H1 (cell line): ENCODE measurements at regions not wholly inside any gene's neighbourhood (a gene's known extent, or its start where the extent isn't known, plus 50 kb on each side); places are given as distances from the start of the nearest gene placed in this dataset.

Source experiments
- CTCF ChIA-PET: fragments of 300-600 bp; sonication (Branson Sonifier 250); formaldehyde crosslinking; loops from one replicate; lab custom pipeline; 2021; ENCODE audit not compliant: partially characterized antibody; lab: Charles Lee
- POLR2A ChIA-PET: fragments of 300-600 bp; sonication (Branson Sonifier 250); formaldehyde crosslinking; loops from one replicate; lab custom pipeline; 2021; ENCODE audit warnings: inconsistent platforms; ENCODE audit not compliant: partially characterized antibody; lab: Charles Lee
- DNase-seq, 2 experiments: peaks; one replicate each; pipeline versions ENCODE4 v3.0.0 to v3.0.0-alpha.2; 2010 to 2022; ENCODE audit warnings: low spot score in 2 of 2, low read depth in 1 of 2, mixed read lengths in 1 of 2
- FAIRE-seq: peaks from 2 replicates; lab custom pipeline; 2011; peaks lifted over from hg19 to GRCh38; lab: Jason Lieb, UNC
- H2AFZ ChIP-seq: 2 replicates; pipeline ENCODE4 v1.8.1; 2012; ENCODE audit warnings: low read length, inconsistent platforms
- H2AK5ac ChIP-seq: 2 replicates; pipeline ENCODE4 v1.6.1; 2013; ENCODE audit warnings: low read depth, low read length
- H2BK120ac ChIP-seq: replicated peaks from 2 replicates; pipeline ENCODE3; 2013; ENCODE audit warnings: low read depth, low read length, inconsistent platforms
- H2BK12ac ChIP-seq: 2 replicates; pipeline ENCODE4 v1.6.1; 2013; ENCODE audit warnings: low read depth, low read length
- H2BK15ac ChIP-seq: 2 replicates; pipeline ENCODE4 v1.6.1; 2013; ENCODE audit warnings: low read length
- H2BK20ac ChIP-seq: 2 replicates; pipeline ENCODE4 v1.6.1; 2013; ENCODE audit warnings: low read length
- H2BK5ac ChIP-seq: 2 replicates; pipeline ENCODE4 v1.6.1; 2013; ENCODE audit warnings: low read depth, low read length
- H3K14ac ChIP-seq: 2 replicates; pipeline ENCODE4 v1.6.1; 2013; ENCODE audit warnings: inconsistent platforms; ENCODE audit not compliant: insufficient read length
- H3K18ac ChIP-seq: 2 replicates; pipeline ENCODE4 v1.6.1; 2013; ENCODE audit warnings: low read length; ENCODE audit errors: extremely low read depth
- H3K23ac ChIP-seq: 2 replicates; pipeline ENCODE4 v1.6.1; 2013; ENCODE audit warnings: inconsistent platforms; ENCODE audit not compliant: insufficient read length
- H3K23me2 ChIP-seq: 2 replicates; pipeline ENCODE4 v1.6.1; 2013; ENCODE audit warnings: low read depth, low read length
- H3K27ac ChIP-seq: 2 replicates; pipeline ENCODE4 v1.6.1; 2011; ENCODE audit warnings: low read depth, low read length, inconsistent platforms
- H3K27me3 ChIP-seq, 4 experiments: replicated peaks in 1 of 4; 1 replicate in 1 of 4; 2 replicates in 3 of 4; pipeline versions ENCODE4 v1.6.1 to v1.8.1; 2011 to 2013; ENCODE audit warnings: low read length in 3 of 4, mild to moderate bottlenecking in 3 of 4, inconsistent platforms in 2 of 4, mixed read lengths in 2 of 4, moderate library complexity in 1 of 4; ENCODE audit not compliant: control insufficient read depth in 3 of 4, insufficient read depth in 3 of 4; ENCODE audit errors: extremely low read depth in 1 of 4
- H3K36me3 ChIP-seq, 4 experiments: 2 replicates each; pipeline versions ENCODE4 v1.6.1 to v1.8.1; 2011 to 2013; ENCODE audit warnings: mild to moderate bottlenecking in 4 of 4, low read length in 3 of 4, moderate library complexity in 2 of 4, control low read depth in 1 of 4, inconsistent platforms in 1 of 4; ENCODE audit not compliant: insufficient read depth in 4 of 4, control insufficient read depth in 2 of 4
- H3K4ac ChIP-seq: replicated peaks from 2 replicates; pipeline ENCODE3; 2013; ENCODE audit warnings: low read length, low read depth, mixed read lengths, inconsistent platforms; ENCODE audit not compliant: insufficient read length
- H3K4me1 ChIP-seq, 4 experiments: replicated peaks in 1 of 4; 1 replicate in 1 of 4; 2 replicates in 3 of 4; pipeline versions ENCODE4 v1.6.1 to v1.8.1; 2011 to 2013; ENCODE audit warnings: low read length in 3 of 4, inconsistent platforms in 2 of 4, mixed read lengths in 1 of 4; ENCODE audit not compliant: insufficient read depth in 4 of 4, control insufficient read depth in 3 of 4
- H3K4me2 ChIP-seq, 2 experiments: 2 replicates each; pipeline versions ENCODE4 v1.6.1 to v1.8.1; 2011 to 2013; ENCODE audit warnings: low read depth in 2 of 2, low read length in 2 of 2, control low read depth in 1 of 2, inconsistent platforms in 1 of 2, mild to moderate bottlenecking in 1 of 2; ENCODE audit not compliant: insufficient read depth in 1 of 2
- H3K4me3 ChIP-seq, 4 experiments: fragments of 200-600, 300-600 bp in 1 of 4; sonication (generic), shearing (Covaris generic), sonication (Bioruptor Twin) in 1 of 4; 2 replicates each; pipeline versions ENCODE4 v1.5.1 to v1.8.1; 2011 to 2016; ENCODE audit warnings: low read length in 4 of 4, low read depth in 3 of 4, control low read depth in 2 of 4, inconsistent platforms in 2 of 4, mild to moderate bottlenecking in 2 of 4, mixed read lengths in 1 of 4, moderate library complexity in 1 of 4; ENCODE audit not compliant: insufficient read depth in 2 of 4; ENCODE audit errors: extremely low read depth in 1 of 4
- H3K56ac ChIP-seq: replicated peaks from 2 replicates; pipeline ENCODE3; 2013; ENCODE audit warnings: low read depth, mild to moderate bottlenecking, mixed read lengths, low read length, inconsistent platforms; ENCODE audit not compliant: insufficient read length
- H3K79me1 ChIP-seq: 2 replicates; pipeline ENCODE4 v1.6.1; 2013; ENCODE audit warnings: low read depth, low read length, control low read depth
- H3K79me2 ChIP-seq, 2 experiments: 2 replicates each; pipeline versions ENCODE4 v1.6.1 to v1.8.1; 2012 to 2013; ENCODE audit warnings: low read length in 2 of 2, mild to moderate bottlenecking in 2 of 2, inconsistent platforms in 1 of 2; ENCODE audit not compliant: insufficient read depth in 2 of 2, control insufficient read depth in 1 of 2
- H3K9ac ChIP-seq, 4 experiments: replicated peaks in 1 of 4; 1 replicate in 1 of 4; 2 replicates in 3 of 4; pipeline versions ENCODE4 v1.6.1 to v1.8.1; 2011 to 2013; ENCODE audit warnings: low read depth in 3 of 4, low read length in 3 of 4, control low read depth in 2 of 4, mild to moderate bottlenecking in 2 of 4, moderate library complexity in 2 of 4, inconsistent platforms in 1 of 4; ENCODE audit errors: extremely low read depth in 1 of 4
- H3K9me3 ChIP-seq, 2 experiments: 2 replicates each; pipeline versions ENCODE4 v1.6.1 to v1.8.1; 2012 to 2013; ENCODE audit warnings: mild to moderate bottlenecking in 2 of 2, moderate library complexity in 2 of 2, control low read depth in 1 of 2, inconsistent platforms in 1 of 2, low read depth in 1 of 2, low read length in 1 of 2, mixed read lengths in 1 of 2; ENCODE audit not compliant: insufficient read depth in 2 of 2
- H4K20me1 ChIP-seq, 2 experiments: replicated peaks in 1 of 2; 2 replicates each; pipeline versions ENCODE3 to v1.8.1; 2011 to 2013; ENCODE audit warnings: inconsistent platforms in 2 of 2, low read length in 2 of 2, mild to moderate bottlenecking in 1 of 2; ENCODE audit not compliant: insufficient read depth in 2 of 2, control insufficient read depth in 1 of 2
- H4K5ac ChIP-seq: 2 replicates; pipeline ENCODE4 v1.6.1; 2013; ENCODE audit warnings: low read length, low read depth, mixed read lengths, inconsistent platforms; ENCODE audit not compliant: insufficient read length
- H4K8ac ChIP-seq: 2 replicates; pipeline ENCODE4 v1.8.0; 2013; ENCODE audit warnings: mild to moderate bottlenecking, moderate library complexity, low read length, inconsistent platforms; ENCODE audit not compliant: insufficient read depth; ENCODE audit errors: extremely low read depth
- H4K91ac ChIP-seq: replicated peaks from 2 replicates; pipeline ENCODE3; 2013; ENCODE audit warnings: low read length, mixed read lengths, inconsistent platforms; ENCODE audit not compliant: insufficient read length
- RAD21 ChIP-seq, 2 experiments: IDR thresholded peaks in 1 of 2; conservative IDR thresholded peaks in 1 of 2; 2 replicates each; pipeline ENCODE4 v1.6.1; 2011; ENCODE audit warnings: low read depth in 2 of 2, low read length in 2 of 2, improper control_type of control experiment in 1 of 2, inconsistent platforms in 1 of 2, mild to moderate bottlenecking in 1 of 2, moderate library complexity in 1 of 2
- TAF1 ChIP-seq: IDR thresholded peaks from 2 replicates; pipeline ENCODE4 v1.6.1; 2011; ENCODE audit warnings: mild to moderate bottlenecking, low read depth, low read length
- TBP ChIP-seq: IDR thresholded peaks from 2 replicates; pipeline ENCODE4 v1.6.1; 2011; ENCODE audit warnings: low read depth, low read length, improper control_type of control experiment
- WGBS, 2 experiments: shearing (Covaris generic) in 1 of 2; methylation state at CpG; one replicate each; pipeline versions ENCODE4 v1.1.6 to v1.1.7; 2013 to 2015; ENCODE audit warnings: low lambda C conversion rate in 2 of 2, mixed read lengths in 2 of 2, inconsistent platforms in 1 of 2, low coverage in 1 of 2, missing lambda C conversion rate in 1 of 2; ENCODE audit not compliant: insufficient replicate concordance in 2 of 2, insufficient coverage in 1 of 2, insufficient read length in 1 of 2; ENCODE audit errors: extremely low coverage in 1 of 2, missing lambda C conversion rate in 1 of 2; 5-methylcytosine and 5-hydroxymethylcytosine counted together
- TF ChIP-seq, protein P1 (sequence below), 3 experiments: IDR thresholded peaks; 1 replicate in 2 of 3; 2 replicates in 1 of 3; pipeline versions ENCODE4 v1.5.1 to v1.6.1; 2011; ENCODE audit warnings: low read length in 3 of 3, mild to moderate bottlenecking in 3 of 3, inconsistent platforms in 2 of 3, low read depth in 1 of 3, moderate library complexity in 1 of 3; ENCODE audit not compliant: insufficient read depth in 1 of 3; ENCODE audit errors: control extremely low read depth in 1 of 3

DNA sequence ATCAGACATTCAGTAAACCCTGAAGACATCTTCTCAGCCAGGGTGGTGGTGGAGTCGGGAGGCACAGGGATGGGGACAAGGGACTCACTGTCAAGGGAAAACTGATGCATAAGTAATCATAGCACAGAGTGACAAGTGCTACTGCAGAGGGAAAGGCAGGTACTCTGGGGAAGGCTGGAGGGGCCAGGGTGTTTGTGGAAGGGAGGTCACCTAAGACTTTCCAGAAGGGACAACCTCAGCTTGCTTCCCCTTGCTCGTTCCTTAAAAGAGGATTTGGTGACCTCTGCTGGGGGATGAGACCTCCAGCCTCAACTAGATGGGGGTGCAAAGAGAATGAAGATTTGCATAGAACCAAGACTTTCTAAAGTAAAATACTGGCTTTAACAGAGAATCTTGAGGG, 99.5 kb downstream of the SLC4A3 start:
- no peak overlapping the region for H3K4me2 ChIP-seq
- no peak overlapping the region for H3K18ac ChIP-seq
- no peak overlapping the region for H2BK5ac ChIP-seq
- no peaks in the 10 kb centered on the region for H3K23me2 ChIP-seq
- H2AFZ ChIP-seq: no peak overlapping the region
- no peak overlapping the region for H3K27ac ChIP-seq
- no peak overlapping the region for H3K56ac ChIP-seq
- peak; percentile 81 for FAIRE-seq
- peaks cover 0 to 4% (median 1%) of the 10 kb centered on the region in 4 experiments; a peak in 2 of 7 replicates for H3K4me1 ChIP-seq
- 68% methylated on average over 2 of the region's 2 CpGs; no CpG with 5 or more reads in 1 of the 2 experiments for WGBS, 2 experiments
- no peaks in the 10 kb centered on the region for H3K27me3 ChIP-seq
- no peaks in the 10 kb centered on the region for H3K36me3 ChIP-seq
- no peak overlapping the region for H2BK12ac ChIP-seq
- no peak overlapping the region for H4K8ac ChIP-seq
- no peak overlapping the region for H3K9ac ChIP-seq
- ChIA-PET CTCF (interaction anchor here (0.6 to 5.5 kb wide), 11 partner anchors 12 to 1190 kb away, joined by 3 to 63 read pairs (median 3); no protein-coding TSS in a partner anchor), POLR2A (no interaction called here)
- H3K9me3 ChIP-seq: no peaks in the 10 kb centered on the region
- H2AK5ac ChIP-seq: no peak overlapping the region
- H3K4ac ChIP-seq: no peak overlapping the region
- H3K4me3 ChIP-seq: no peak overlapping the region
- H3K79me1 ChIP-seq: no peaks in the 10 kb centered on the region
- H4K5ac ChIP-seq: no peak overlapping the region
- H4K20me1 ChIP-seq: no peaks in the 10 kb centered on the region
- no peak overlapping the region for H2BK15ac ChIP-seq
- H3K79me2 ChIP-seq: no peaks in the 10 kb centered on the region
- H2BK20ac ChIP-seq: no peak overlapping the region
- no peak overlapping the region for H3K14ac ChIP-seq
- TF ChIP-seq, protein P1, sequence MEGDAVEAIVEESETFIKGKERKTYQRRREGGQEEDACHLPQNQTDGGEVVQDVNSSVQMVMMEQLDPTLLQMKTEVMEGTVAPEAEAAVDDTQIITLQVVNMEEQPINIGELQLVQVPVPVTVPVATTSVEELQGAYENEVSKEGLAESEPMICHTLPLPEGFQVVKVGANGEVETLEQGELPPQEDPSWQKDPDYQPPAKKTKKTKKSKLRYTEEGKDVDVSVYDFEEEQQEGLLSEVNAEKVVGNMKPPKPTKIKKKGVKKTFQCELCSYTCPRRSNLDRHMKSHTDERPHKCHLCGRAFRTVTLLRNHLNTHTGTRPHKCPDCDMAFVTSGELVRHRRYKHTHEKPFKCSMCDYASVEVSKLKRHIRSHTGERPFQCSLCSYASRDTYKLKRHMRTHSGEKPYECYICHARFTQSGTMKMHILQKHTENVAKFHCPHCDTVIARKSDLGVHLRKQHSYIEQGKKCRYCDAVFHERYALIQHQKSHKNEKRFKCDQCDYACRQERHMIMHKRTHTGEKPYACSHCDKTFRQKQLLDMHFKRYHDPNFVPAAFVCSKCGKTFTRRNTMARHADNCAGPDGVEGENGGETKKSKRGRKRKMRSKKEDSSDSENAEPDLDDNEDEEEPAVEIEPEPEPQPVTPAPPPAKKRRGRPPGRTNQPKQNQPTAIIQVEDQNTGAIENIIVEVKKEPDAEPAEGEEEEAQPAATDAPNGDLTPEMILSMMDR (IDR thresholded peaks at IDR 0.05; ENCODE audit: control extremely low read depth in 1 of 3, insufficient read depth in 1 of 3, low read depth in 1 of 3, low read length in 3 of 3): peak; percentile 23 to 62 (median 53); a peak in 3 of 4 replicates
- TF ChIP-seq RAD21 (IDR thresholded peaks at IDR 0.05 in 1 of 2, conservative IDR thresholded peaks at IDR 0.05 in 1 of 2; ENCODE audit: low read depth in 2 of 2, low read length in 2 of 2) (peak; percentile 78 to 82), TAF1 (no peak), TBP (no peak)
- TF ChIP-seq, all 59 proteins: peak for 2
- Histone ChIP-seq H4K91ac (no peak overlapping the region), H2BK120ac (no peak overlapping the region), H3K23ac (no peak overlapping the region)
- DNase-seq: no peak
